Neural progenitor cell (in vitro differentiated cells): ENCODE measurements at regions not wholly inside any gene's neighbourhood (a gene's known extent, or its start where the extent isn't known, plus 50 kb on each side); places are given as distances from the start of the nearest gene placed in this dataset.

Experiments used
- CTCF ChIP-seq: fragments of 200-600 bp; sonication (generic); IDR thresholded peaks from 2 replicates; pipeline ENCODE4 v1.5.1; 2017; ENCODE audit warnings: antibody characterized with exemption, mild to moderate bottlenecking
- EZH2 ChIP-seq: fragments of 200-600 bp; sonication (generic); IDR thresholded peaks from 2 replicates; pipeline ENCODE4 v1.6.1; 2017; ENCODE audit warnings: antibody characterized with exemption, mild to moderate bottlenecking, moderate library complexity
- EZH2phosphoT487 ChIP-seq: fragments of 200-600 bp; sonication (generic); IDR thresholded peaks from 2 replicates; pipeline ENCODE4 v1.6.1; 2017; ENCODE audit warnings: antibody characterized with exemption

GRCh38 chr3:193780810-193781478 lies 187.9 kb downstream of the OPA1 start:
- TF ChIP-seq CTCF = peak; percentile 93
- no peak for TF ChIP-seq EZH2
- no peak for TF ChIP-seq EZH2phosphoT487
